Thyroid gland (tissue), 4 donors: ENCODE measurements at regions not wholly inside any gene's neighbourhood (a gene's known extent, or its start where the extent isn't known, plus 50 kb on each side); places are given as distances from the start of the nearest gene placed in this dataset.

Experiments used
- DNase-seq, 2 donors: peaks; one replicate each; pipeline ENCODE4 v3.0.0-alpha.2; 2019
- H3K27ac ChIP-seq, 3 donors: fragments of 200-600 bp; sonication (generic); 1 replicate in 2 of 3; 2 replicates in 1 of 3; pipeline ENCODE4 v1.5.1; 2016 to 2019; ENCODE audit warnings: mild to moderate bottlenecking in 1 of 3, moderate library complexity in 1 of 3
- H3K27me3 ChIP-seq: fragments of 200-600 bp; sonication (generic); one replicate; pipeline ENCODE4 v1.5.1; 2019
- H3K36me3 ChIP-seq, 2 donors: fragments of 200-600 bp; sonication (generic); one replicate each; pipeline ENCODE4 v1.5.1; 2016 to 2019
- H3K4me1 ChIP-seq, 2 donors: fragments of 200-600 bp; sonication (generic); one replicate each; pipeline ENCODE4 v1.5.1; 2017 to 2019
- H3K4me3 ChIP-seq, 3 donors: fragments of 200-600 bp; sonication (generic); replicated peaks in 1 of 3; 1 replicate in 2 of 3; 2 replicates in 1 of 3; pipeline ENCODE4 v1.5.1; 2016; ENCODE audit warnings: mild to moderate bottlenecking in 1 of 3
- H3K9me3 ChIP-seq: fragments of 200-600 bp; sonication (generic); one replicate; pipeline ENCODE4 v1.5.1; 2017
- CTCF ChIP-seq, 6 experiments: fragments of 200-600 bp in 3 of 6; fragments of 450-650 bp in 3 of 6; sonication (generic) in 3 of 6; IDR thresholded peaks; one replicate each; pipeline ENCODE4 v1.5.1; 2016 to 2019; ENCODE audit warnings: antibody characterized with exemption in 6 of 6, mild to moderate bottlenecking in 2 of 6, inconsistent platforms in 1 of 6, moderate library complexity in 1 of 6
- POLR2A ChIP-seq, 2 donors: fragments of 450-650 bp; IDR thresholded peaks; one replicate each; pipeline ENCODE4 v1.6.1; 2017; ENCODE audit warnings: antibody characterized with exemption in 2 of 2, mild to moderate bottlenecking in 2 of 2, moderate library complexity in 1 of 2
- WGBS, 2 donors: methylation state at CpG; one replicate each; pipeline ENCODE4 v1.1.5; 2017; 5-methylcytosine and 5-hydroxymethylcytosine counted together
- intact Hi-C: fragments of 100-400 bp; cut with DNase I; formaldehyde crosslinking; loops from one replicate; pipeline ENCODE4 v1.15.1; 2023

GRCh38 chr10:118145256-118145655 lies 98.5 kb upstream of the RAB11FIP2 start:
- Histone ChIP-seq H3K36me3 (no peaks in the 10 kb centered on the region), H3K27me3 (no peaks in the 10 kb centered on the region), H3K27ac (no peak overlapping the region), H3K4me3 (no peak overlapping the region), H3K9me3 (no peaks in the 10 kb centered on the region), H3K4me1 (no peaks in the 10 kb centered on the region)
- WGBS, 2 donors: 83 to 85% methylated on average over 4 of the region's 4 CpGs
- intact Hi-C loops: no loop called here
- no peak for DNase-seq
- TF ChIP-seq CTCF (IDR thresholded peaks at IDR 0.05) (no peak), POLR2A (IDR thresholded peaks at IDR 0.05) (no peak)

- 87 to 95% methylated on average over 6 of the region's 6 CpGs for WGBS, 2 donors
- Histone ChIP-seq H3K4me3 (no peak overlapping the region), H3K9me3 (no peaks in the 10 kb centered on the region), H3K36me3 (no peaks in the 10 kb centered on the region), H3K27me3 (no peaks in the 10 kb centered on the region), H3K27ac (no peak overlapping the region), H3K4me1 (no peaks in the 10 kb centered on the region)
- TF ChIP-seq POLR2A (IDR thresholded peaks at IDR 0.05): no peak
- TF ChIP-seq CTCF (IDR thresholded peaks at IDR 0.05): no peak
- intact Hi-C loops: no loop called here
- no peak for DNase-seq
Measured at GRCh38 chr10:118141471-118141870, 94.7 kb upstream of the RAB11FIP2 start.

- no peaks in the 10 kb centered on the region for H3K9me3 ChIP-seq
- intact Hi-C loops: no loop called here
- H3K36me3 ChIP-seq: no peaks in the 10 kb centered on the region
- H3K4me1 ChIP-seq: no peaks in the 10 kb centered on the region
- TF ChIP-seq POLR2A (IDR thresholded peaks at IDR 0.05) (no peak), CTCF (IDR thresholded peaks at IDR 0.05) (no peak)
- no peaks in the 10 kb centered on the region for H3K27me3 ChIP-seq
- H3K4me3 ChIP-seq: no peak overlapping the region
- no peak for DNase-seq
- no peak overlapping the region for H3K27ac ChIP-seq
Measured at GRCh38 chr10:118139321-118139720, 92.6 kb upstream of the RAB11FIP2 start.

- WGBS, 2 donors: 67 to 76% methylated on average over 2 of the region's 2 CpGs
- Histone ChIP-seq H3K4me3 (no peak overlapping the region), H3K4me1 (no peaks in the 10 kb centered on the region), H3K36me3 (no peaks in the 10 kb centered on the region), H3K27me3 (no peaks in the 10 kb centered on the region), H3K9me3 (no peaks in the 10 kb centered on the region), H3K27ac (no peak overlapping the region)
- no peak for DNase-seq
- intact Hi-C loops: no loop called here
- no peak for TF ChIP-seq CTCF (IDR thresholded peaks at IDR 0.05)
- no peak for TF ChIP-seq POLR2A (IDR thresholded peaks at IDR 0.05)
Measured at GRCh38 chr10:118128675-118129074, 81.9 kb upstream of the RAB11FIP2 start.

- no peak overlapping the region for H3K4me3 ChIP-seq
- no peaks in the 10 kb centered on the region for H3K27me3 ChIP-seq
- peaks cover 25 to 35% of the 10 kb centered on the region in 2 donors for H3K4me1 ChIP-seq
- intact Hi-C loops: no loop called here
- H3K27ac ChIP-seq: no peak overlapping the region
- H3K36me3 ChIP-seq: no peaks in the 10 kb centered on the region
- no peaks in the 10 kb centered on the region for H3K9me3 ChIP-seq
- TF ChIP-seq CTCF (IDR thresholded peaks at IDR 0.05) (no peak), POLR2A (IDR thresholded peaks at IDR 0.05) (no peak)
- DNase-seq: no peak
Measured at GRCh38 chr10:118118716-118119115, 72.0 kb upstream of the RAB11FIP2 start.
